ENCODE measurements at regions not wholly inside any gene's neighbourhood (a gene's known extent, or its start where the extent isn't known, plus 50 kb on each side); places are given as distances from the start of the nearest gene placed in this dataset.

- Histone ChIP-seq H2BK15ac (ENCODE audit: low read depth, low read length) (no peak overlapping the region), H3K79me1 (ENCODE audit: insufficient read depth, low read depth, low read length, poor library complexity, severe bottlenecking) (no peaks in the 10 kb centered on the region), H3K27me3 (ENCODE audit: insufficient read depth, low read length) (no peaks in the 10 kb centered on the region), H3K56ac (ENCODE audit: insufficient read length, low read depth, low read length) (no peak overlapping the region), H2BK120ac (ENCODE audit: low read depth, low read length, poor library complexity, severe bottlenecking) (no peak overlapping the region), H3K79me2 (ENCODE audit: insufficient read depth, low read length) (no peaks in the 10 kb centered on the region), H3K9ac (ENCODE audit: extremely low read depth, insufficient read length, low read length) (no peak overlapping the region), H2AK5ac (ENCODE audit: insufficient read length, low read length) (no peak overlapping the region), H2BK12ac (ENCODE audit: insufficient read length, low read depth, low read length) (no peak overlapping the region), H4K5ac (ENCODE audit: insufficient read length, low read depth, low read length) (no peak overlapping the region), H2BK5ac (ENCODE audit: insufficient read length, low read length) (no peak overlapping the region), H3T11ph (ENCODE audit: low read length) (no peak overlapping the region), H3K14ac (ENCODE audit: insufficient read depth, low read length) (no peak overlapping the region), H2BK20ac (ENCODE audit: low read depth, low read length, poor library complexity, severe bottlenecking) (no peak overlapping the region), H3K4ac (ENCODE audit: low read depth, low read length) (no peak overlapping the region), H4K20me1 (ENCODE audit: control insufficient read depth, insufficient read depth, insufficient read length) (no peaks in the 10 kb centered on the region), H3K27ac (ENCODE audit: insufficient read length, low read depth, low read length) (no peak overlapping the region), H3K18ac (ENCODE audit: insufficient read length, low read depth, low read length) (no peak overlapping the region), H3K9me3 (ENCODE audit: control insufficient read depth, low read depth, low read length) (no peaks in the 10 kb centered on the region), H4K91ac (ENCODE audit: insufficient read length, low read depth, low read length) (no peak overlapping the region), H2AFZ (ENCODE audit: low read length) (no peak overlapping the region), H4K8ac (replicated peaks; ENCODE audit: insufficient read length, low read depth, low read length) (no peak overlapping the region), H3K4me2 (ENCODE audit: insufficient read depth, insufficient read length, low read length) (no peak overlapping the region), H3K23me2 (ENCODE audit: insufficient read length, low read depth, low read length, poor library complexity, severe bottlenecking) (no peaks in the 10 kb centered on the region), H3K4me1 (ENCODE audit: insufficient read depth, low read length) (peaks cover 4% of the 10 kb centered on the region), H3K23ac (ENCODE audit: insufficient read length, low read depth, low read length) (no peak overlapping the region)
- Mint-ChIP-seq H3K4me1 (peaks cover 8 to 10% of the 10 kb centered on the region in 2 experiments), H3K9me3 (no peaks in the 10 kb centered on the region; a peak in 1 of 5 replicates), H3K36me3 (ENCODE audit: insufficient read depth in 1 of 3, low read depth in 3 of 3) (no peaks in the 10 kb centered on the region; a peak in 1 of 7 replicates), H3K4me3 (no peak overlapping the region), H3K27ac (no peak overlapping the region), H3K27me3 (ENCODE audit: low read depth) (peaks cover 7% of the 10 kb centered on the region)
- WGBS (ENCODE audit: extremely low coverage, insufficient read length, low lambda C conversion rate) = no CpG with 5 or more reads among the region's 3 CpGs
- TF ChIP-seq, protein P1, sequence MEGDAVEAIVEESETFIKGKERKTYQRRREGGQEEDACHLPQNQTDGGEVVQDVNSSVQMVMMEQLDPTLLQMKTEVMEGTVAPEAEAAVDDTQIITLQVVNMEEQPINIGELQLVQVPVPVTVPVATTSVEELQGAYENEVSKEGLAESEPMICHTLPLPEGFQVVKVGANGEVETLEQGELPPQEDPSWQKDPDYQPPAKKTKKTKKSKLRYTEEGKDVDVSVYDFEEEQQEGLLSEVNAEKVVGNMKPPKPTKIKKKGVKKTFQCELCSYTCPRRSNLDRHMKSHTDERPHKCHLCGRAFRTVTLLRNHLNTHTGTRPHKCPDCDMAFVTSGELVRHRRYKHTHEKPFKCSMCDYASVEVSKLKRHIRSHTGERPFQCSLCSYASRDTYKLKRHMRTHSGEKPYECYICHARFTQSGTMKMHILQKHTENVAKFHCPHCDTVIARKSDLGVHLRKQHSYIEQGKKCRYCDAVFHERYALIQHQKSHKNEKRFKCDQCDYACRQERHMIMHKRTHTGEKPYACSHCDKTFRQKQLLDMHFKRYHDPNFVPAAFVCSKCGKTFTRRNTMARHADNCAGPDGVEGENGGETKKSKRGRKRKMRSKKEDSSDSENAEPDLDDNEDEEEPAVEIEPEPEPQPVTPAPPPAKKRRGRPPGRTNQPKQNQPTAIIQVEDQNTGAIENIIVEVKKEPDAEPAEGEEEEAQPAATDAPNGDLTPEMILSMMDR (conservative IDR thresholded peaks at IDR 0.05) = no peak
- DNase-seq = no peak
These were observed 172.7 kb upstream of the RFX3 start for GRCh38 chr9:3698531-3698930.

All from H9 (cell line).